D721Med (cell line): ENCODE measurements at regions not wholly inside any gene's neighbourhood (a gene's known extent, or its start where the extent isn't known, plus 50 kb on each side); places are given as distances from the start of the nearest gene placed in this dataset.
"Not testable (repeated sequence)": the region's sequence is repeated elsewhere in the genome, so short reads cannot be mapped to it uniquely, and the experiment has no call there.

Source experiments
- DNase-seq: peaks from one replicate; pipeline ENCODE4 v3.0.0; 2011; ENCODE audit warnings: low spot score; ENCODE audit not compliant: insufficient read length
- FAIRE-seq: peaks from 2 replicates; lab custom pipeline; 2011; peaks lifted over from hg19 to GRCh38; lab: Jason Lieb, UNC
- TF ChIP-seq, protein P1 (sequence below): IDR thresholded peaks from 2 replicates; pipeline ENCODE4 v1.5.1; 2012; ENCODE audit warnings: mild to moderate bottlenecking, control low read depth; ENCODE audit not compliant: insufficient read depth; ENCODE audit errors: missing control alignments

DNA sequence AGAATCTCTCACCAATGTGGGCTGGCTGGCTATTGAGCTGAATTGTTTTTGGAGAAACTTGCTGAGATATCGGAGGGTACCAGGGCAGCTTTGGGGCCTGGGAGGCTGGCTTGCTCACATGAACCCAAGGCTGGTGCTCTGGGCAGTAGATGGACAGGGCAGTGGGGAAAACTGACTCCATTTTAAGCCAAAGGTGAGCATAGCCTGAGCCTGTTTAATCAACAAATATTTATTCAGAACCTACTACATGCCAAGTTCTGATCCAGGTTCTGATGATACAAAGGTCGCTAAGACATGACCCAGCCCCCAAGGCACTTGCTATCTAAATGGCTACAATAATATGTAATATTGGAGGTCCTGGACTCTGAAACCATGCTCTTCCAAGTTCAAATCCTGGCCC, 86.6 kb downstream of the BUB3 start:
- FAIRE-seq = no peak
- TF ChIP-seq, protein P1, sequence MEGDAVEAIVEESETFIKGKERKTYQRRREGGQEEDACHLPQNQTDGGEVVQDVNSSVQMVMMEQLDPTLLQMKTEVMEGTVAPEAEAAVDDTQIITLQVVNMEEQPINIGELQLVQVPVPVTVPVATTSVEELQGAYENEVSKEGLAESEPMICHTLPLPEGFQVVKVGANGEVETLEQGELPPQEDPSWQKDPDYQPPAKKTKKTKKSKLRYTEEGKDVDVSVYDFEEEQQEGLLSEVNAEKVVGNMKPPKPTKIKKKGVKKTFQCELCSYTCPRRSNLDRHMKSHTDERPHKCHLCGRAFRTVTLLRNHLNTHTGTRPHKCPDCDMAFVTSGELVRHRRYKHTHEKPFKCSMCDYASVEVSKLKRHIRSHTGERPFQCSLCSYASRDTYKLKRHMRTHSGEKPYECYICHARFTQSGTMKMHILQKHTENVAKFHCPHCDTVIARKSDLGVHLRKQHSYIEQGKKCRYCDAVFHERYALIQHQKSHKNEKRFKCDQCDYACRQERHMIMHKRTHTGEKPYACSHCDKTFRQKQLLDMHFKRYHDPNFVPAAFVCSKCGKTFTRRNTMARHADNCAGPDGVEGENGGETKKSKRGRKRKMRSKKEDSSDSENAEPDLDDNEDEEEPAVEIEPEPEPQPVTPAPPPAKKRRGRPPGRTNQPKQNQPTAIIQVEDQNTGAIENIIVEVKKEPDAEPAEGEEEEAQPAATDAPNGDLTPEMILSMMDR = no peak
- no peak for DNase-seq

DNA sequence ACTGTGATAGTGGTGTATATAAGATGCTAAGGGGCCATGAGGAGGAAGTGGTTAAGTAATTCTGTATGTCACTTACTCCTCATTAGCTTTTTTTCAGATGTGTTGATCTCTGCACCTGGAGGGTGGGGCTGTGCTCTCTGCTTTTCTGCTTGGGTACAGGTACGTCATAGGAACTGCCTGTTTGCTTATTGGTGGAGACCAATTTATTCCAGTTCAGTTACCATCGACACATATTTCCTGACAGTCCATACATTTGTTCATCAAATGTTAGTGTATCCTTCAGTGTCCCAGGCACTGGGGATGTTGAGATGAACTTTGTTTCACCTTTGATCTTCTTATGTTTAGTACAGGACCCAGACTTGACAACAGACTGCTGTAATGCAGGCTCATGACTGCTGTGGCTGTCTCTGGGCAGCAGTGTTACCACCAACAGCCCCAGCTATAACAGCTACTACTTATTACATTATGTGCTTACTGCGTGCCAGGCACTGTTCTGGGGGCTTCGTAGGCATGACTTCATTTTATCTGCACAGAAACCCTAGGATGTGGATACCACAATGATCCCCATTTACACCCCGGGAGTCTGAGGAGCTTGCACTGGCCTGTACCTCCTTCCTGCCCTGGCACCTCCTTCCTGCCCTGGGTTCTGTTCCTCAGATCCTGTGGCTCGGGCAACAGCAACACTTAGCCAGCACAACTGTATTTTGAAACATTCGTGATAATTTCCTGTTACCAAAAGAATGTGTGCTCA, 87.4 kb downstream of the BUB3 start:
- TF ChIP-seq, protein P1 = no peak
- DNase-seq (no peak), FAIRE-seq (no peak)

DNA sequence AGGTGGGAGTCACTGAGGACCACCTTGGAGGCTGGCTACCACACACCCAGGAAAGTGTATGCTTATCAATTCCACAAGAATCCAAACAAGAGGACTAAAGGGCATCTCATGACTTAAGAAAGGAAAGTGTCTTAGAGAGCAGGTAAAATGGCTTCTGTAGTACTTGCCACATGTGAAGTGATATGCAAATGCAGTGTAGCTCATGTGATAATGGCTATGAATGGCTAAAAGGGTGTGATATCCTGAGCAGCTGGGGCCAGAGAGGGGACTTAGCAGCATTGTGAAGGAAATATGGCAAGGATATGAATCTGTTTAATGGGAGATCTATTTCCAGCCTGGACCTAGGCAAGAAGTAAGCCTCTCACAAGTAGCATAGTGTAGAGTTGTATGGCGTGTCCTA, 90.5 kb downstream of the BUB3 start:
- FAIRE-seq (no peak), DNase-seq (no peak)
- TF ChIP-seq, protein P1 = no peak

DNA sequence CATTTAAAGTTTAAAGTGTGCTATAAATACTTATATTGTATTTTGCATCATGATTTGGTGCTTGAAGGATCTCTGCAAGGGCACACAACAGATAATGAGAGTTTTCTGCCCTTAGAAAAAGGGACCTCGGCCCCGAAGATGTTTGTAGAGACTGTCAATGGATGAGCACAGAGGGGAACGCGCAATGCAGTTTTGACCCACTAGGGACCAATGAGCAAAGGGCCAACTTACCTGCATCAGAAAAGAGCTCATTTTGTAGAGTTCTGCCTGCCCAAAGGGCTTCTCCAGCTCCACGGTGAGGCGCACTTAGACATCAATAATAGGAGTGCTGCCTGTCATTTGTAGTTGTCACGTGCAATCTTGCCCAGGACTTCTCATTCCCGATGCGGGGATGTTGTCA, 91.1 kb downstream of the BUB3 start:
- TF ChIP-seq, protein P1 = no peak
- FAIRE-seq = no peak
- DNase-seq = no peak

DNA sequence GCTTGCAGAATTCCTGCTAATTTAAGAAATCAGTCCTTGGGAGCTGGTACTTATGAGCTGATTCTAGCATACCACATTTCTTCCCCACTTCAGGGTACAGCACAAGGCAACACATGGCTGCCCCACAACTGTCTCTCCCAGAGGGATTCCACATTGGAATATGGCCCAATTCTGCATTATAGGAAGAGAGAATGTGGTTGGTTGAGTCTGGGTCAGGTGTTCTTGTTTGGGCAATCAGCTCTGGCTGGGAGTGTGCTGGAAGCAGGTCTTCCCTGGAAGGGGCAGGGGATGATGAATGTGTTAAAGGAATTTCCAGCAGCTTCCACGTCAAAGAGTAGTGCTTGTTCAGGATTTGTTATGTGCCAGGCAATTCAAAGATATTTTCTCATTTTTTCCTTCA, 95.7 kb downstream of the BUB3 start:
- no peak for DNase-seq
- FAIRE-seq = no peak
- TF ChIP-seq, protein P1 = no peak

DNA sequence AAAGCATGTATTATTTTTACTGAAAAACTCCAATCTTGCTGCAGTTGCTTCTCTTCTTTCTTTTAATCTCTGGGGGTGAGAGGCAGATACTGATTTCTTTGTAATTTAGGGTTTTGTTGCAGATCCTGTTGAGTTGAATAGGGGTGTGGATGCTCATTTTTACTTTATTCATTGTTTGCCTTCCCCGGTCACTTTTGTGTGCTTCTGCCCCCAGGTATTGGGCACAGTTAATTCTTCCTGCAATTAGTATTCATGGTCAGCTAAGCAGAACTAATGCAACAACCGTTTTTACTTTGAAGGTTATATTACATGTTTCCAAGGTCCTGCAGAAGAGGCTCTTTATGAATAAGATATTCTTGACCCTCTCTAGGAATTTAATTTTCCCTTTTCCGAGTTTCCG, 96.4 kb downstream of the BUB3 start:
- FAIRE-seq (no peak), DNase-seq (no peak)
- TF ChIP-seq, protein P1 = no peak

DNA sequence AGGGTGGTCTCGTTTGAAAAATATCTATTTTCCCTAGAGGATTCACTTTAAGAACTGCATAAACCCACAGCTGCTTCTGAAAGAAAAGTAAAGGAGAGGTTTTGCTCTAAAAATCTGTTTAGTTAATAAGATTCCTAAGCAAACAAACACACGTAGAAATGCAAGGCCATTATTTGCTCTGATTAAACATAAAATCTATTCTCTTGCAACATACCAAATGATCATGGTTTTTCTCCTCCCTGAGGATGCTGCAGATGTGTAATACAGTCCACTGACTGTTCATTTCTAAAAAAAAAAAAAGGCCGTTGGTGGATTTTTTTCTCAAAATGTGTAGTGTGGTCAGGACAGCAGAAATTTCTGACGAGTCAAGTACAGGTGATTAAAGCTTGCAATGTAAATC, 98.6 kb downstream of the BUB3 start:
- no peak for DNase-seq
- TF ChIP-seq, protein P1 = no peak
- FAIRE-seq = no peak

DNA sequence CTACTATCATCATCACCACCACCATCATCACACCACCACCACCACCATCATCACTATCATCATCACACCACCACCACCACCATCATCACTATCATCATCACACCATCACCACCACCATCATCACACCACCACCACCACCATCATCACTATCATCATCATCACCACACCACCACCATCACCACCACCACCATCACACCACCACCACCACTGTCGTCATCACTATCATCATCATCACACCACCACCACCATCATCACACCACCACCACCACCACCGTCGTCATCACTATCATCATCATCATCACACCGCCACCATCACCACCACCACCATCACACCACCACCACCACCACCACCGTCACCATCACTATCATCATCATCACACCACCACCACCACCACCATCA, 100.1 kb downstream of the BUB3 start:
- not testable (repeated sequence) for FAIRE-seq, DNase-seq
